H1 (cell line): ENCODE measurements at regions not wholly inside any gene's neighbourhood (a gene's known extent, or its start where the extent isn't known, plus 50 kb on each side); places are given as distances from the start of the nearest gene placed in this dataset.

Experiments used
- CBX5 ChIP-seq: fragments of 300-800, 300-1000 bp; sonication (generic); IDR thresholded peaks from 2 replicates; pipeline ENCODE4 v1.7.1; 2016; ENCODE audit warnings: antibody characterized with exemption, low read length, low read depth
- CTCF ChIP-seq, 3 experiments: IDR thresholded peaks; 1 replicate in 2 of 3; 2 replicates in 1 of 3; pipeline versions ENCODE4 v1.5.1 to v1.6.1; 2011; ENCODE audit warnings: low read length in 3 of 3, mild to moderate bottlenecking in 3 of 3, inconsistent platforms in 2 of 3, low read depth in 1 of 3, moderate library complexity in 1 of 3; ENCODE audit not compliant: insufficient read depth in 1 of 3; ENCODE audit errors: control extremely low read depth in 1 of 3
- EGR1 ChIP-seq: IDR thresholded peaks from 2 replicates; pipeline ENCODE4 v1.6.1; 2011; ENCODE audit warnings: low read depth, low read length, borderline replicate concordance
- EP300 ChIP-seq, 2 experiments: IDR thresholded peaks; 1 replicate in 1 of 2; 2 replicates in 1 of 2; pipeline ENCODE4 v1.6.1; 2011 to 2012; ENCODE audit warnings: low read depth in 2 of 2, low read length in 2 of 2, mild to moderate bottlenecking in 2 of 2, borderline replicate concordance in 1 of 2, inconsistent platforms in 1 of 2, moderate library complexity in 1 of 2
- HDAC2 ChIP-seq, 2 experiments: fragments of 300-600 bp in 1 of 2; sonication (generic) in 1 of 2; IDR thresholded peaks; 2 replicates each; pipeline ENCODE4 v1.6.1; 2011 to 2012; ENCODE audit warnings: low read depth in 2 of 2, low read length in 2 of 2, mild to moderate bottlenecking in 2 of 2, moderate library complexity in 2 of 2, borderline replicate concordance in 1 of 2, inconsistent platforms in 1 of 2
- KDM1A ChIP-seq: fragments of 200-600, 300-600 bp; sonication (generic); IDR thresholded peaks from 2 replicates; pipeline ENCODE4 v1.7.1; 2016; ENCODE audit warnings: mild to moderate bottlenecking, low read length, borderline replicate concordance
- MAX ChIP-seq: IDR thresholded peaks from 2 replicates; pipeline ENCODE4 v1.6.1; 2012; ENCODE audit warnings: inconsistent platforms
- RNF2 ChIP-seq: fragments of 200-900, 300-1000 bp; sonication (generic); IDR thresholded peaks from 2 replicates; pipeline ENCODE4 v1.7.1; 2016; ENCODE audit warnings: borderline replicate concordance, low read depth, mild to moderate bottlenecking, antibody characterized with exemption, low read length; ENCODE audit not compliant: poor library complexity, severe bottlenecking; ENCODE audit errors: missing control alignments
- SIN3A ChIP-seq, 2 experiments: IDR thresholded peaks in 1 of 2; conservative IDR thresholded peaks in 1 of 2; 2 replicates each; pipeline ENCODE4 v1.6.1; 2011 to 2012; ENCODE audit warnings: low read length in 2 of 2, improper control_type of control experiment in 1 of 2, low read depth in 1 of 2, mild to moderate bottlenecking in 1 of 2
- SIRT6 ChIP-seq: IDR thresholded peaks from one replicate; pipeline ENCODE4 v1.7.1; 2012; ENCODE audit warnings: low read length, inconsistent platforms

GRCh38 chr18:26635466-26635865, 87.1 kb upstream of the KCTD1 start:
- TF ChIP-seq HDAC2 (IDR thresholded peaks at IDR 0.05; ENCODE audit: borderline replicate concordance in 1 of 2, low read depth in 2 of 2, low read length in 2 of 2) = no peak
- no peak for TF ChIP-seq SIRT6
- TF ChIP-seq EP300 (IDR thresholded peaks at IDR 0.05; ENCODE audit: borderline replicate concordance in 1 of 2, low read depth in 2 of 2, low read length in 2 of 2) = no peak
- TF ChIP-seq EGR1 = no peak
- no peak for TF ChIP-seq CTCF (IDR thresholded peaks at IDR 0.05; ENCODE audit: control extremely low read depth in 1 of 3, insufficient read depth in 1 of 3, low read depth in 1 of 3, low read length in 3 of 3)
- no peak for TF ChIP-seq MAX
- no peak for TF ChIP-seq RNF2
- TF ChIP-seq SIN3A (conservative IDR thresholded peaks at IDR 0.05 in 1 of 2, IDR thresholded peaks at IDR 0.05 in 1 of 2; ENCODE audit: low read depth in 1 of 2, low read length in 2 of 2) = no peak
- TF ChIP-seq CBX5 = no peak
- TF ChIP-seq KDM1A = no peak
